KG1 (cell line): ENCODE measurements at regions not wholly inside any gene's neighbourhood (a gene's known extent, or its start where the extent isn't known, plus 50 kb on each side); places are given as distances from the start of the nearest gene placed in this dataset.
"Not testable (repeated sequence)": the region's sequence is repeated elsewhere in the genome, so short reads cannot be mapped to it uniquely, and the experiment has no call there.

Experiments used
- DNase-seq: peaks from one replicate; lab custom pipeline; 2025; lab: John Stamatoyannopoulos, UW

DNA sequence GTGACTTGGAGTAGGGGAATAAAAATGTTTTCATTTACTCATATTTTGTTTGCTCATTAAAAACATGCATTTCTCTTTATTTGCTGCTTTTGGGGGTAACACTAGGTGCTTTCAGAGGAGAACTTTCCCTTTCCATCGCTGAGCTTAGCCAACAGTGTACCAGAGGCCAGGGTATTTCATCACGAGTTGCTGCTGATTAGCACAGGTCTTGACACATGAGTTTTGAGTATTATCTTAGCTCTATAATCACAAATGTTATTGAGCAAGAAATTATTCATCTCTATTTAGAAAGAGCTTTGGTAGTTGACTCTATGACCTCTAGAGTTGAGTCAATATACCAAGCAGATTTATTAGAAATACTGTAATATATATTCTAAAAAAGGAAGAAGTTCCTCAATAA is 375.9 kb downstream of the NXPH1 start:
- DNase-seq: no peak

GRCh38 chr7:8817448-8818036 is 384.1 kb downstream of the NXPH1 start:
- DNase-seq: no peak

- DNase-seq: no peak
Measured at GRCh38 chr7:8818406-8818805, 385.0 kb downstream of the NXPH1 start.

DNA sequence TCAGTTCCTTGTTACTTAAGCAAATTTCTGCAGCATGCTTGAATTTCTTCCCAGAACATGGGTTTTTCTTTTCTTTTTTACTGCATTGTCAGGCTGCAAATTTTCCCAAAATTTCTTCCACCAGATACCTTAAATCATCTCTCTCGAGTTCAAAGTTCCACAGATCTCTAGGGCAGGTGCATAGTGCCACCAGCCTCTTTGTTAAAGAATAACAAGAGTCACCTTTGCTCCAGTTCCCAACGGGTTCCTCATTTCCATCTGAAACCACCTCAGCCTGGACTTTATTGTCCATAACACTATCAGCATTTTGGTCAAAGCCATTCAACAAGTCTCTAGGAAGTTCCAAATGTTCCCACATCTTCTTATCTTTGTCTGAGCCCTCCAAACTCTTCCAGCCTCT is 389.2 kb downstream of the NXPH1 start:
- DNase-seq: no peak

DNA sequence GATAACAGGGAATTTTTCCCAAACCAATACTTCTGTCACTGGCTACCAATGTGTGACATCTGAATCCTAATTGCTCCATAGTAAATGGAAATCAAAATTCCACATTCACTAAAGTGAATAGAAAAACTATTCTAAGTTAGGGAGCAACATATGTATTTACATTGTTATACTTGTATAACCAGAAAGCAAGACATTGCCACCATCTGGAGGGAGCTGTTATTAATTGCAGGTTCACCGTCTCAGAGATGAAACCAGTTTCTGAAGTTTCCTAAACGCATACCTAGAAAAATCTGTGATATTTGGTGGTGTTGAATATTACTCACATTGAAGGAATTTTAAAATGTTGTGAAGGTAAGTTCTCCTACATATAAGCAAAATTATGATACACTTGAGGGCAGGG is 390.1 kb downstream of the NXPH1 start:
- no peak for DNase-seq

DNA sequence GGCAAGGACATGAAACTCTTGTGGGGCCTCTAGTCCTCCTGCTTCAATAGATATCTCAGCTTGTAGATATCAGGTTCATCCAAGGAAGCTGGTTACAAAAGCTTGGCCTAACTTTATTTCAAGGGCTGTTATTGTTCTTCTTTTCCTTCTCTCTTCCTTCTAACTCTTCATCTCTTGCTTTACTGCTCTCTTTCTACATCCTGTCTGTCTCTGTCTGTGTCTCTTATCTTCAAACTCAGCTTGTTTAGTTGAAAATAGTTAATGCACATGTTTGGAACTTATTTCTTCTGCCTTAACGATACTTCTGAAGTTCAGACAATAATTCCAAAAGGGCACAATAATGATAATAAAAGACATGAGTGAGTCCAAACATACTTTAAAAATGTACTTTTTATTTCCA is 393.9 kb downstream of the NXPH1 start:
- DNase-seq: no peak

DNA sequence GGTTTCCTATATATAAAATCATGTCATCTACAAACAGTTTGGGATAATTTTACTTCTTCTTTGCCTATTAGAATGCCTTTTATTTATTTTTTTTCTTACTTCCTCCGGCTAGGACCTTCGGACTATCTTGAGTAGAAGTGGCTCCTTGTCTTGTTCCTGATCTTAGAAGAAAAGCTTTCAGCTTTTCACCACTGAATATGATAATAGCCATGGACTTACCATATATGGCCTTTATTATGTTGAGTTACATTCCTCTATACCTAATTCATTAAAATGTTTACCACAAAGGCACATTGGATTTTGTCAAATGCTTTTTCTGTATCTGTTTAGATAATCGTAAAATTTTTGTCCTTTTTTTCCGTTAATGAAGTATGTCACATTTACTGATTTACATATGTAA is 395.7 kb downstream of the NXPH1 start:
- no peak for DNase-seq

- DNase-seq: no peak
Measured at GRCh38 chr7:8831376-8831775, 398.0 kb downstream of the NXPH1 start.

DNA sequence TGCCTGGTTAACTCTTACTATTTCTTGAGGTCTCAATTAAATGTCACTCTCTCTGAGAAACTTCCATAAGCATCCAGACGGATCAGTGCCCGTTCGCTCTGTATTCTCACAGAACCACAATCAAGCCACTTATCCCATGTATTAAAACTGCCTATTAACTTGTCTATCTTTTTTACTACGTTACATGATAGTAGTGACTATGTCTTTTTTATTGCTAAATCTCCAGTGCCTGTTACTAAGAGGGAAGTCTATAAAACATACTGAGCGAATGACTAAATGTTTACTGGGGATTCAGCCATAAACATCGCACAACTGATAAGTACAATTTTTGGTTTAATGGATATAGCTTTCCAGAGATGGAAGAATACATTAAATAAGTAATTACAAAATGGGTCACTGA is 399.9 kb downstream of the NXPH1 start:
- no peak for DNase-seq

- DNase-seq: no peak
Measured at GRCh38 chr7:8841171-8841570, 407.8 kb downstream of the NXPH1 start.

GRCh38 chr7:8871716-8872115 is 438.3 kb downstream of the NXPH1 start:
- DNase-seq: no peak

GRCh38 chr7:8881916-8882315 is 448.5 kb downstream of the NXPH1 start:
- DNase-seq: no peak

DNA sequence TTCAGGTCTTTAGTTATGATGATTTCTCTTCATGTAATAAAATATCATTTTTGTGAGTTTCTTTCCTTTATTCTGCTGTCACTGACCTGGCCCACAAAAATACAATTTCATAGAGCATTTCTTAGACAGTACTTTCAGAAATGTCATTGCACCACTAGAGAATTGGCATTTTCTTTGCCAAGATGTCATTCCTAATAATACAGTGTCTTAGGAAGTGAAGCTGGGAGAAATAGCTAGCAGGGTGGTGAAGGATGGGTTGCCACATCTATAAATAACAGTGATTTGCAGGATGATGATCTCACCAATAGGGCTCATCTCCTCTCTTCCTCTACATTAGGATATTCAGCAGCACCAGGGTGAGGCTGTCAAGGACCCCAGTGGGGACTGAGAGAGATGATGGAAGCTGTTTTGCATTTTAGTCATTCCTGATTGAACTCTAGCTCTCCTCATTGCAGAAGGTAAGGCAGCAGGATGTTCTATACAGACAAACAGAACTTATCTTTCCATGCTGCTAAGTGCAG is 452.1 kb downstream of the NXPH1 start:
- no peak for DNase-seq

DNA sequence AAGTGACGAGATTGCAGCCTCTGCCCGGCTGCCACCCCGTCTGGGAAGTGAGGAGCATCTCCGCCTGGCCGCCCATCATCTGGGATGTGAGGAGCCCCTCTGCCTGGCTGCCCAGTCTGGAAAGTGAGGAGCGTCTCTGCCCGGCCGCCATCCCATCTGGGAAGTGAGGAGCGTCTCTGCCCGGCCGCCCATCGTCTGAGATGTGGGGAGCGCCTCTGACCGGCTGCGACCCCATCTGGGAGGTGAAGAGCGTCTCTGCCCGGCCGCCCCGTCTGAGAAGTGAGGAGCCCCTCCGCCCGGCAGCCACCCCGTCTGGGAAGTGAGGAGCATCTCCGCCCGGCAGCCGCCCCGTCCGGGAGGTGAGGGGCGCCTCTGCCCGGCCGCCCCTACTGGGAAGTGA is 456.9 kb downstream of the NXPH1 start:
- not testable (repeated sequence) for DNase-seq

GRCh38 chr7:8893775-8894174 is 460.4 kb downstream of the NXPH1 start:
- DNase-seq: no peak

DNA sequence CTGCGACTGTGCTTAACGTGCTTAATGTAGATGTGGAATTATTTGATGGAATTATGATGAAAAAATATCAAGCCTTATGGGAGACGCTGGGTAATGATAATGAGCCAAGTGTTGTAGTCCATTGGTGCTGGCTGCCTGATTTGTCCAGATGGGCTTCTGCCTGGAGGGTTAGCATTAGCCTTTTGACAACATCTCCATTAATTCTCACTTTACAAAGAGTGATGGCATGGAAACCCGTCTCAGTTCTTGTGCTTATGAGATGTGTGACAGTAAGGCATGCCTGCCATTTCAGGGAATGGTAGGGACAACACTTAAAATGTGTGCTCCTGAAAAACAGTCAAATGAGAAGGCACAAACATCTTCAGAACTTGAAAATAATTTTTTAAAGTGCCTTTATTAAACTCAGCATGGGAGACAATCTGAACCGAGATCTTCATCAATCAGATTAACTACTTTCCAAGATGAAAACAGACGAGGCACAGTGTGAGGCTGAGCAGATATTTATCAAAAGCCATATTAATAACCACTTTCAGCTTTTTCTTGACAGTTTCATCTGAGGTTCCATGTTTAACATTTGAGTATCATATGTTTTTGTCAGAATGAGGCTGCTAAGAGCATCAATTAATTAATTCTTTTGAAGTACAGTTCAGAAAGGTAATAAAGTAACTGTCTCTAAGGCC is 473.1 kb downstream of the NXPH1 start:
- no peak for DNase-seq

- no peak for DNase-seq
Measured at GRCh38 chr7:8908889-8909288, 475.5 kb downstream of the NXPH1 start.

DNA sequence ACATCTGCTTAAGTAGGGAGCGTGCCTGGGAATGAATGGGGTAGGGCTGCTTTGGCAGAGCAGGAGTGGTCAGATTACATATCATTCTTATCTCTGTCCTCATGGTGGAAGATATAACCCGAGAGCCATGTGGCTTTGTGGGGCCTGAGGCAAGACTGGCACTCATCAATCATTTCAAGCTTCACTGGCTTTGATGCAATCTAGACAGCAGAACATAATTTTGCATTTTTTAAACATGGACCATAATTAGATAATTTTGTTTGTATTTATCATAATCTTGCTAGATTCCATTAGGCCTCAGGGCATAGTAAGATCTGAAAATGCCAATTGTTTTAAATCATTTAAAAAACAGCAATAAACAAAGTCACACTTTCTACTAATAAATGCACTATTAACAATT is 480.3 kb downstream of the NXPH1 start:
- DNase-seq: no peak

DNA sequence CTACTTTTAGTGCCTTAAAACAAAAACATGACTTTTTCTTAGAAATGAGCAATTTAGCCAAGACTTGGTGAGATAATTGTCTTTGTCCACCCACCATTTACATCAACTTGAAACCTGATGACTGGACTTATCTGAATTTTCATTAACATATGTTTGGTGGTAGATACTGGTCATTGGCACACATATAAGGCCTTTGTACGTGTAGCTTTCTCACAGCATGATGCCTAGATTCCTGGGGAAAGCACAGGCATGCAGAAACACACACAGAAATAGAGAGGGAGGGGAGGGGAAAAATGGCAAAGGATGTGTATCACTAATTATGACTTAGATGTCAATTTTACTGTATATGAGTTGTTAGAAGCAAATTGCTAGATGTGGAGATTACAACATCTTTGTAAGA is 488.4 kb downstream of the NXPH1 start:
- DNase-seq: no peak

GRCh38 chr7:8922726-8923125 is 489.3 kb downstream of the NXPH1 start:
- no peak for DNase-seq

DNA sequence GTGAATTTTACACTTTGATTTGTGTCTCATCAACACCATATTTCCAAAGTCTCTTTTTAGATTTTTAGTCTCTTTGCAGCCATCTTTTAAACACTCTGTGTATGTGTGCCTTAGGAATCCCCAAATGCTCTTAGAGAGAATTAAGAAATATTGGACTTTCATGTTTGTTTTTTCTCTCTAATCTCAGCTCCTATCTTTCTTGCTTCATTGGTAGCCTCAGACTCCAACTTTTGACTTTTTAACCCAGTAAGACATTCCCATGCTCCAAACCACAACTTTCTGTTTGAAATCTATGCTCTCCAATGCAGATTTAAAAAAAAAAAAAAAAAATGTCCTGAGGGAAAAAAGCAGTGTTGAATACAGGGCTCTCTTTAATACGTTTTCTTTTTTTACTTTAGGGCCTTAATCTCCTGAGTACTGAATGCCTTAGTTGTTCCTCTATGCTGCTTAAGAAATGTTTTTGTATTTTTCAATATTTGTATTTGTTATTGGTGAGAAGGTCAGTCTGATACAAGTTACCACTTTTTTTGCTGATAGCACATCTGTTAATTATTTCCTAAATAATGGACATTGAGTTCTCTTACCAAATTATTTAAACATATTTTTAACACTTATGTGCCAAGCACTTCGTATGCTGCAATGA is 489.9 kb downstream of the NXPH1 start:
- no peak for DNase-seq

- DNase-seq: no peak
Measured at GRCh38 chr7:8931906-8932646, 498.7 kb downstream of the NXPH1 start.

DNA sequence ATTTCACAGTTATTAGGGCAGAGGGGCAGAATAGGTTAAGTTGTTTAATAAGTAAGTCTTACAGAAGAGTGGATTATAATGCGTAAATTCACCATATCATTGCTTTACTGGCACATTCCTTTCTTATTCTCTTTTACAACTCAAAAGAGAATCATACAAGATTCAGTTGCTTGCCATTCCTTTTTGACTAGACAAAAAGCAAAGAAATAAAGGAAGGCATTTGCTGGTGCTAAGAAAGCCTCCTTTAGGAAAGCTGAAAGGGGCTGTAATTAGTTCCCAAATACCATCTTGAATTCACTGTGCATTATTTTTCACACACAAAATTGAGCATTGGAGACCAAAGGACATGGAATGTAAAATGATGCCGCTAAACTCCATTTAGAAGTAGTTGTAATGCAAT is 499.3 kb downstream of the NXPH1 start:
- no peak for DNase-seq
